Hepatocyte (in vitro differentiated cells): ENCODE measurements at regions not wholly inside any gene's neighbourhood (a gene's known extent, or its start where the extent isn't known, plus 50 kb on each side); places are given as distances from the start of the nearest gene placed in this dataset.
"Not testable (repeated sequence)": the region's sequence is repeated elsewhere in the genome, so short reads cannot be mapped to it uniquely, and the experiment has no call there.

Experiments
- DNase-seq: peaks from one replicate; pipeline ENCODE4 v3.0.0-alpha.2; 2016; ENCODE audit warnings: low spot score
- H2AFZ ChIP-seq: fragments of 200-600 bp; sonication (generic); 2 replicates; pipeline ENCODE4 v1.6.0; 2016; ENCODE audit warnings: antibody characterized with exemption, mild to moderate bottlenecking
- H3K27ac ChIP-seq: fragments of 200-600 bp; sonication (generic); 2 replicates; pipeline ENCODE4 v1.5.1; 2016; ENCODE audit warnings: mild to moderate bottlenecking
- H3K27me3 ChIP-seq: fragments of 200-600 bp; sonication (generic); 2 replicates; pipeline ENCODE4 v1.6.1; 2016
- H3K36me3 ChIP-seq: fragments of 200-600 bp; sonication (generic); replicated peaks from 2 replicates; pipeline ENCODE4 v1.5.1; 2016; ENCODE audit warnings: low read depth; ENCODE audit not compliant: insufficient read depth
- H3K4me1 ChIP-seq: fragments of 200-600 bp; sonication (generic); 2 replicates; pipeline ENCODE4 v1.5.1; 2016; ENCODE audit warnings: mild to moderate bottlenecking, moderate library complexity; ENCODE audit not compliant: insufficient read depth
- H3K4me2 ChIP-seq: fragments of 200-600 bp; sonication (generic); 2 replicates; pipeline ENCODE4 v1.6.0; 2016
- H3K4me3 ChIP-seq: fragments of 200-600 bp; sonication (generic); 2 replicates; pipeline ENCODE4 v1.5.1; 2016; ENCODE audit warnings: mild to moderate bottlenecking
- H3K79me2 ChIP-seq: fragments of 200-600 bp; sonication (generic); 2 replicates; pipeline ENCODE4 v1.6.0; 2017; ENCODE audit warnings: mild to moderate bottlenecking
- H3K9me2 ChIP-seq: fragments of 200-600 bp; sonication (generic); replicated peaks from 2 replicates; pipeline ENCODE4 v1.6.0; 2017; ENCODE audit warnings: mild to moderate bottlenecking; ENCODE audit not compliant: insufficient read depth
- H3K9me3 ChIP-seq: fragments of 200-600 bp; sonication (generic); 2 replicates; pipeline ENCODE4 v1.5.1; 2016; ENCODE audit warnings: low read depth, mild to moderate bottlenecking
- H4K20me1 ChIP-seq: fragments of 200-600 bp; sonication (generic); 2 replicates; pipeline ENCODE4 v1.6.0; 2016; ENCODE audit warnings: mild to moderate bottlenecking; ENCODE audit not compliant: insufficient read depth, poor library complexity, severe bottlenecking
- EZH2 ChIP-seq: fragments of 200-600 bp; sonication (generic); IDR thresholded peaks from 2 replicates; pipeline ENCODE4 v1.6.1; 2016; ENCODE audit warnings: antibody characterized with exemption, mild to moderate bottlenecking, borderline replicate concordance
- EZH2phosphoT487 ChIP-seq: fragments of 200-600 bp; sonication (generic); IDR thresholded peaks from one replicate; pipeline ENCODE4 v1.6.1; 2018; ENCODE audit warnings: antibody characterized with exemption, mild to moderate bottlenecking, low read depth, moderate library complexity; ENCODE audit not compliant: unreplicated experiment, severe bottlenecking
- WGBS: methylation state at CpG from one replicate; pipeline ENCODE4 v1.1.6; 2016; ENCODE audit warnings: low lambda C conversion rate; ENCODE audit errors: missing lambda C conversion rate; 5-methylcytosine and 5-hydroxymethylcytosine counted together
- TF ChIP-seq, protein P1 (sequence below): fragments of 200-600 bp; sonication (generic); IDR thresholded peaks from 2 replicates; pipeline ENCODE4 v1.5.1; 2016; ENCODE audit warnings: antibody characterized with exemption, mild to moderate bottlenecking; ENCODE audit not compliant: poor library complexity

GRCh38 chr2:41334159-41334558, 713.7 kb upstream of the PKDCC start:
- Histone ChIP-seq H2AFZ (no peak overlapping the region), H3K9me2 (no peaks in the 10 kb centered on the region), H4K20me1 (no peaks in the 10 kb centered on the region), H3K4me1 (no peaks in the 10 kb centered on the region), H3K27me3 (no peaks in the 10 kb centered on the region), H3K9me3 (no peaks in the 10 kb centered on the region), H3K4me3 (no peak overlapping the region), H3K36me3 (no peaks in the 10 kb centered on the region), H3K4me2 (no peak overlapping the region), H3K79me2 (no peaks in the 10 kb centered on the region), H3K27ac (no peak overlapping the region)
- DNase-seq, result no peak
- WGBS, result 91% methylated on average over 2 of the region's 2 CpGs
- TF ChIP-seq EZH2phosphoT487, result no peak
- TF ChIP-seq, protein P1, sequence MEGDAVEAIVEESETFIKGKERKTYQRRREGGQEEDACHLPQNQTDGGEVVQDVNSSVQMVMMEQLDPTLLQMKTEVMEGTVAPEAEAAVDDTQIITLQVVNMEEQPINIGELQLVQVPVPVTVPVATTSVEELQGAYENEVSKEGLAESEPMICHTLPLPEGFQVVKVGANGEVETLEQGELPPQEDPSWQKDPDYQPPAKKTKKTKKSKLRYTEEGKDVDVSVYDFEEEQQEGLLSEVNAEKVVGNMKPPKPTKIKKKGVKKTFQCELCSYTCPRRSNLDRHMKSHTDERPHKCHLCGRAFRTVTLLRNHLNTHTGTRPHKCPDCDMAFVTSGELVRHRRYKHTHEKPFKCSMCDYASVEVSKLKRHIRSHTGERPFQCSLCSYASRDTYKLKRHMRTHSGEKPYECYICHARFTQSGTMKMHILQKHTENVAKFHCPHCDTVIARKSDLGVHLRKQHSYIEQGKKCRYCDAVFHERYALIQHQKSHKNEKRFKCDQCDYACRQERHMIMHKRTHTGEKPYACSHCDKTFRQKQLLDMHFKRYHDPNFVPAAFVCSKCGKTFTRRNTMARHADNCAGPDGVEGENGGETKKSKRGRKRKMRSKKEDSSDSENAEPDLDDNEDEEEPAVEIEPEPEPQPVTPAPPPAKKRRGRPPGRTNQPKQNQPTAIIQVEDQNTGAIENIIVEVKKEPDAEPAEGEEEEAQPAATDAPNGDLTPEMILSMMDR, result no peak
- no peak for TF ChIP-seq EZH2

GRCh38 chr2:41335573-41335972, 712.2 kb upstream of the PKDCC start:
- 99% methylated on average over 17 of the region's 31 CpGs for WGBS
- not testable (repeated sequence) for H3K4me2 ChIP-seq, H3K79me2 ChIP-seq, H2AFZ ChIP-seq, H3K4me1 ChIP-seq, H3K9me3 ChIP-seq, H3K27ac ChIP-seq, H3K9me2 ChIP-seq, H3K4me3 ChIP-seq, H3K36me3 ChIP-seq, H4K20me1 ChIP-seq, DNase-seq, H3K27me3 ChIP-seq

- Histone ChIP-seq H3K4me2 (no peak overlapping the region), H3K27ac (no peak overlapping the region), H3K9me2 (no peaks in the 10 kb centered on the region), H3K4me3 (no peak overlapping the region), H2AFZ (no peak overlapping the region), H3K9me3 (no peaks in the 10 kb centered on the region), H4K20me1 (no peaks in the 10 kb centered on the region), H3K27me3 (no peaks in the 10 kb centered on the region), H3K36me3 (no peaks in the 10 kb centered on the region), H3K79me2 (no peaks in the 10 kb centered on the region), H3K4me1 (no peaks in the 10 kb centered on the region)
- no peak for DNase-seq
- WGBS, result 66% methylated on average over 3 of the region's 4 CpGs
- TF ChIP-seq EZH2phosphoT487 (no peak), EZH2 (no peak)
- TF ChIP-seq, protein P1, result no peak
These were observed 709.9 kb upstream of the PKDCC start for GRCh38 chr2:41337956-41338355.

- Histone ChIP-seq H2AFZ (no peak overlapping the region), H4K20me1 (no peaks in the 10 kb centered on the region), H3K79me2 (no peaks in the 10 kb centered on the region), H3K27ac (no peak overlapping the region), H3K4me2 (no peak overlapping the region), H3K9me2 (no peaks in the 10 kb centered on the region), H3K36me3 (no peaks in the 10 kb centered on the region), H3K9me3 (no peaks in the 10 kb centered on the region), H3K4me1 (no peaks in the 10 kb centered on the region), H3K27me3 (no peaks in the 10 kb centered on the region), H3K4me3 (no peak overlapping the region)
- TF ChIP-seq, protein P1, result no peak
- TF ChIP-seq EZH2, result no peak
- TF ChIP-seq EZH2phosphoT487, result no peak
- no peak for DNase-seq
These were observed 703.3 kb upstream of the PKDCC start for GRCh38 chr2:41344529-41344928.
